ENCODE measurements at regions not wholly inside any gene's neighbourhood (a gene's known extent, or its start where the extent isn't known, plus 50 kb on each side); places are given as distances from the start of the nearest gene placed in this dataset.

- H3K36me3 ChIP-seq (ENCODE audit: control insufficient read depth in 4 of 4, insufficient read depth in 4 of 4, low read length in 4 of 4), result no peaks in the 10 kb centered on the region
- WGBS, 2 donors, result 91 to 93% methylated on average over 2 of the region's 2 CpGs
- H3K9ac ChIP-seq (ENCODE audit: insufficient read depth in 1 of 2, low read length in 2 of 2), result no peak overlapping the region
- TF ChIP-seq CTCF (IDR thresholded peaks at IDR 0.05; ENCODE audit: control extremely low read depth, extremely low read depth), result no peak
- ATAC-seq (ENCODE audit: insufficient read depth, low FRiP score) (no peak), DNase-seq (no peak)
- H3K9me3 ChIP-seq (ENCODE audit: control insufficient read depth in 4 of 4, insufficient read depth in 3 of 4, low read length in 3 of 4), result no peaks in the 10 kb centered on the region
- no peaks in the 10 kb centered on the region for H3K27me3 ChIP-seq (ENCODE audit: control insufficient read depth in 3 of 3, insufficient read depth in 3 of 3, low read length in 2 of 3)
- H3K4me1 ChIP-seq (ENCODE audit: control insufficient read depth in 5 of 5, insufficient read depth in 5 of 5, low read length in 5 of 5), result peaks cover 0 to 1% (median 0%) of the 10 kb centered on the region in 5 donors
- H3K27ac ChIP-seq (ENCODE audit: low read depth in 1 of 2, low read length in 1 of 2), result no peak overlapping the region
- H3K4me3 ChIP-seq, result no peak overlapping the region
These were observed 223.6 kb downstream of the CETN3 start for GRCh38 chr5:90185897-90186468.

GRCh38 chr5:90184764-90185163 lies 224.8 kb downstream of the CETN3 start:
- H3K27me3 ChIP-seq (ENCODE audit: control insufficient read depth in 3 of 3, insufficient read depth in 3 of 3, low read length in 2 of 3), result no peaks in the 10 kb centered on the region
- WGBS, 2 donors, result 36 to 61% methylated on average over 5 of the region's 5 CpGs
- H3K9me3 ChIP-seq (ENCODE audit: control insufficient read depth in 4 of 4, insufficient read depth in 3 of 4, low read length in 3 of 4), result no peaks in the 10 kb centered on the region
- DNase-seq (peak in 2 of 3 donors; percentile 8 to 14), ATAC-seq (ENCODE audit: insufficient read depth, low FRiP score) (no peak)
- no peak overlapping the region for H3K9ac ChIP-seq (ENCODE audit: insufficient read depth in 1 of 2, low read length in 2 of 2)
- no peak overlapping the region for H3K4me3 ChIP-seq
- no peaks in the 10 kb centered on the region for H3K36me3 ChIP-seq (ENCODE audit: control insufficient read depth in 4 of 4, insufficient read depth in 4 of 4, low read length in 4 of 4)
- no peak for TF ChIP-seq CTCF (IDR thresholded peaks at IDR 0.05; ENCODE audit: control extremely low read depth, extremely low read depth)
- H3K27ac ChIP-seq (ENCODE audit: low read depth in 1 of 2, low read length in 1 of 2), result no peak overlapping the region
- peaks cover 0 to 1% (median 0%) of the 10 kb centered on the region in 5 donors for H3K4me1 ChIP-seq (ENCODE audit: control insufficient read depth in 5 of 5, insufficient read depth in 5 of 5, low read length in 5 of 5)

GRCh38 chr5:90182726-90183125 lies 226.8 kb downstream of the CETN3 start:
- Histone ChIP-seq H3K9me3 (ENCODE audit: control insufficient read depth in 4 of 4, insufficient read depth in 3 of 4, low read length in 3 of 4) (no peaks in the 10 kb centered on the region), H3K9ac (ENCODE audit: insufficient read depth in 1 of 2, low read length in 2 of 2) (no peak overlapping the region), H3K27ac (ENCODE audit: low read depth in 1 of 2, low read length in 1 of 2) (no peak overlapping the region), H3K27me3 (ENCODE audit: control insufficient read depth in 3 of 3, insufficient read depth in 3 of 3, low read length in 2 of 3) (no peaks in the 10 kb centered on the region), H3K4me3 (no peak overlapping the region), H3K4me1 (ENCODE audit: control insufficient read depth in 5 of 5, insufficient read depth in 5 of 5, low read length in 5 of 5) (peaks cover 0 to 1% (median 0%) of the 10 kb centered on the region in 5 donors), H3K36me3 (ENCODE audit: control insufficient read depth in 4 of 4, insufficient read depth in 4 of 4, low read length in 4 of 4) (no peaks in the 10 kb centered on the region)
- TF ChIP-seq CTCF (IDR thresholded peaks at IDR 0.05; ENCODE audit: control extremely low read depth, extremely low read depth), result no peak
- WGBS, 2 donors, result 68 to 85% methylated on average over 1 of the region's 1 CpG
- no peak for DNase-seq
- ATAC-seq (ENCODE audit: insufficient read depth, low FRiP score), result no peak

GRCh38 chr5:90174236-90174635 lies 235.3 kb downstream of the CETN3 start:
- 90 to 94% methylated on average over 4 of the region's 4 CpGs for WGBS, 2 donors
- no peaks in the 10 kb centered on the region for H3K36me3 ChIP-seq (ENCODE audit: control insufficient read depth in 4 of 4, insufficient read depth in 4 of 4, low read length in 4 of 4)
- H3K4me1 ChIP-seq (ENCODE audit: control insufficient read depth in 5 of 5, insufficient read depth in 5 of 5, low read length in 5 of 5), result no peaks in the 10 kb centered on the region
- H3K9me3 ChIP-seq (ENCODE audit: control insufficient read depth in 4 of 4, insufficient read depth in 3 of 4, low read length in 3 of 4), result no peaks in the 10 kb centered on the region
- no peak for TF ChIP-seq CTCF (IDR thresholded peaks at IDR 0.05; ENCODE audit: control extremely low read depth, extremely low read depth)
- no peak overlapping the region for H3K4me3 ChIP-seq
- no peak overlapping the region for H3K9ac ChIP-seq (ENCODE audit: insufficient read depth in 1 of 2, low read length in 2 of 2)
- DNase-seq (no peak), ATAC-seq (ENCODE audit: insufficient read depth, low FRiP score) (no peak)
- H3K27ac ChIP-seq (ENCODE audit: low read depth in 1 of 2, low read length in 1 of 2), result no peak overlapping the region
- no peaks in the 10 kb centered on the region for H3K27me3 ChIP-seq (ENCODE audit: control insufficient read depth in 3 of 3, insufficient read depth in 3 of 3, low read length in 2 of 3)

Measured in lung (tissue), 11 donors.